GM23338 (cell line): ENCODE measurements at regions not wholly inside any gene's neighbourhood (a gene's known extent, or its start where the extent isn't known, plus 50 kb on each side); places are given as distances from the start of the nearest gene placed in this dataset.

Experiments
- CREB1 ChIP-seq: fragments of 250-450 bp; sonication (Bioruptor Pico); IDR thresholded peaks from 2 replicates; pipeline ENCODE4 v1.5.0; 2020; ENCODE audit warnings: low read depth, mild to moderate bottlenecking, moderate library complexity
- CTCF ChIP-seq, 2 experiments: fragments of 200-600 bp in 1 of 2; sonication (generic) in 1 of 2; conservative IDR thresholded peaks; 2 replicates each; pipeline versions ENCODE4 v1.5.1 to v1.6.1; 2016 to 2017; ENCODE audit warnings: antibody characterized with exemption in 2 of 2, low read depth in 2 of 2, mild to moderate bottlenecking in 2 of 2, moderate library complexity in 1 of 2
- EZH2 ChIP-seq: fragments of 200-600 bp; sonication (generic); IDR thresholded peaks from one replicate; pipeline ENCODE4 v1.8.0; 2017; ENCODE audit warnings: antibody characterized with exemption, mild to moderate bottlenecking, low read depth; ENCODE audit not compliant: unreplicated experiment
- EZH2phosphoT487 ChIP-seq: fragments of 200-600 bp; sonication (generic); IDR thresholded peaks from one replicate; pipeline ENCODE4 v1.8.1; 2018; ENCODE audit warnings: antibody characterized with exemption; ENCODE audit not compliant: unreplicated experiment
- JUNB ChIP-seq: IDR thresholded peaks from one replicate; pipeline ENCODE4 v1.6.1; 2016; ENCODE audit warnings: antibody characterized with exemption; ENCODE audit not compliant: unreplicated experiment
- NANOG ChIP-seq: IDR thresholded peaks from 2 replicates; pipeline ENCODE4 v1.6.1; 2016; ENCODE audit warnings: antibody characterized with exemption, borderline replicate concordance
- POLR2AphosphoS5 ChIP-seq: IDR thresholded peaks from 2 replicates; pipeline ENCODE4 v1.6.1; 2016; ENCODE audit warnings: antibody characterized with exemption, low read depth
- REST ChIP-seq: IDR thresholded peaks from one replicate; pipeline ENCODE4 v1.6.1; 2018; ENCODE audit warnings: antibody characterized with exemption; ENCODE audit not compliant: unreplicated experiment
- STAT1 ChIP-seq: IDR thresholded peaks from one replicate; pipeline ENCODE4 v1.6.1; 2016; ENCODE audit warnings: antibody characterized with exemption; ENCODE audit not compliant: unreplicated experiment
- ZNF114 ChIP-seq: fragments of 250-450 bp; sonication (Bioruptor Pico); IDR thresholded peaks from 2 replicates; pipeline ENCODE4 v1.5.0; 2020; ENCODE audit warnings: mild to moderate bottlenecking, moderate library complexity
- ZNF331 ChIP-seq: fragments of 250-450 bp; sonication (Bioruptor Pico); IDR thresholded peaks from 2 replicates; pipeline ENCODE4 v1.5.0; 2020; ENCODE audit warnings: low read depth, mild to moderate bottlenecking, moderate library complexity
- ZNF462 ChIP-seq: fragments of 250-450 bp; sonication (Bioruptor Pico); IDR thresholded peaks from 2 replicates; pipeline ENCODE4 v1.5.0; 2020; ENCODE audit warnings: mild to moderate bottlenecking, moderate library complexity

- TF ChIP-seq ZNF462 = no peak
- TF ChIP-seq EZH2 = no peak
- TF ChIP-seq EZH2phosphoT487 = no peak
- no peak for TF ChIP-seq JUNB
- TF ChIP-seq CTCF (conservative IDR thresholded peaks at IDR 0.05; ENCODE audit: low read depth in 2 of 2) = no peak
- no peak for TF ChIP-seq NANOG
- no peak for TF ChIP-seq CREB1 (CRISPR knock-in tag)
- no peak for TF ChIP-seq STAT1
- no peak for TF ChIP-seq ZNF331 (CRISPR knock-in tag)
- TF ChIP-seq REST = no peak
- TF ChIP-seq POLR2AphosphoS5 = no peak
- no peak for TF ChIP-seq ZNF114 (CRISPR knock-in tag)
Observed at GRCh38 chr2:47704287-47704686, 78.7 kb upstream of the MSH6 start (continued).
